ENCODE measurements at regions not wholly inside any gene's neighbourhood (a gene's known extent, or its start where the extent isn't known, plus 50 kb on each side); places are given as distances from the start of the nearest gene placed in this dataset.

- intact Hi-C loops (cut with DNase I; ENCODE audit: low total_unique reads): no loop called here
- WGBS, 2 donors: 93 to 96% methylated on average over 2 of the region's 2 CpGs
- no peak for DNase-seq (ENCODE audit: low spot score in 2 of 2)
- TF ChIP-seq CTCF (IDR thresholded peaks at IDR 0.05): no peak
- TF ChIP-seq POLR2A (IDR thresholded peaks at IDR 0.05): no peak
- no peak overlapping the region for H3K4me3 ChIP-seq (ENCODE audit: low read depth, poor library complexity, severe bottlenecking)
Observed at GRCh38 chr4:125722009-125722408, 407.3 kb downstream of the FAT4 start.

- no peak for DNase-seq (ENCODE audit: low spot score in 2 of 2)
- H3K4me3 ChIP-seq (ENCODE audit: low read depth, poor library complexity, severe bottlenecking): no peak overlapping the region
- intact Hi-C loops (cut with DNase I; ENCODE audit: low total_unique reads): no loop called here
- TF ChIP-seq CTCF (IDR thresholded peaks at IDR 0.05) (no peak), POLR2A (IDR thresholded peaks at IDR 0.05) (no peak)
- WGBS, 2 donors: 79 to 81% methylated on average over 4 of the region's 4 CpGs
Observed at GRCh38 chr4:125725957-125726525, 411.3 kb downstream of the FAT4 start.

- 95 to 97% methylated on average over 2 of the region's 2 CpGs for WGBS, 2 donors
- intact Hi-C loops (cut with DNase I; ENCODE audit: low total_unique reads): no loop called here
- no peak overlapping the region for H3K4me3 ChIP-seq (ENCODE audit: low read depth, poor library complexity, severe bottlenecking)
Observed at GRCh38 chr4:125727931-125728330, 413.2 kb downstream of the FAT4 start.

GRCh38 chr4:125728568-125728967 is 413.8 kb downstream of the FAT4 start:
- DNase-seq (ENCODE audit: low spot score in 2 of 2): no peak
- intact Hi-C loops (cut with DNase I; ENCODE audit: low total_unique reads): no loop called here
- TF ChIP-seq POLR2A (IDR thresholded peaks at IDR 0.05) (no peak), CTCF (IDR thresholded peaks at IDR 0.05) (no peak)
- H3K4me3 ChIP-seq (ENCODE audit: low read depth, poor library complexity, severe bottlenecking): no peak overlapping the region
- 81 to 83% methylated on average over 2 of the region's 2 CpGs for WGBS, 2 donors

More at GRCh38 chr4:125727931-125728330, 413.2 kb downstream of the FAT4 start:
- TF ChIP-seq CTCF (IDR thresholded peaks at IDR 0.05): no peak
- TF ChIP-seq POLR2A (IDR thresholded peaks at IDR 0.05): no peak
- DNase-seq (ENCODE audit: low spot score in 2 of 2): no peak

- TF ChIP-seq POLR2A (IDR thresholded peaks at IDR 0.05): no peak
- TF ChIP-seq CTCF (IDR thresholded peaks at IDR 0.05): no peak
- no peak for DNase-seq (ENCODE audit: low spot score in 2 of 2)
Observed at GRCh38 chr4:125729171-125729570, 414.4 kb downstream of the FAT4 start.

GRCh38 chr4:125732632-125733031 is 417.9 kb downstream of the FAT4 start:
- TF ChIP-seq POLR2A (IDR thresholded peaks at IDR 0.05) (no peak), CTCF (IDR thresholded peaks at IDR 0.05) (no peak)

More at GRCh38 chr4:125729171-125729570, 414.4 kb downstream of the FAT4 start:
- H3K4me3 ChIP-seq (ENCODE audit: low read depth, poor library complexity, severe bottlenecking): no peak overlapping the region
- intact Hi-C loops (cut with DNase I; ENCODE audit: low total_unique reads): no loop called here

More at GRCh38 chr4:125732632-125733031, 417.9 kb downstream of the FAT4 start:
- no peak for DNase-seq (ENCODE audit: low spot score in 2 of 2)
- 52 to 60% methylated on average over 1 of the region's 1 CpG for WGBS, 2 donors
- no peak overlapping the region for H3K4me3 ChIP-seq (ENCODE audit: low read depth, poor library complexity, severe bottlenecking)
- intact Hi-C loops (cut with DNase I; ENCODE audit: low total_unique reads): no loop called here

Measured in lower leg skin (tissue), 4 donors.